HEK293 (cell line): ENCODE measurements at regions not wholly inside any gene's neighbourhood (a gene's known extent, or its start where the extent isn't known, plus 50 kb on each side); places are given as distances from the start of the nearest gene placed in this dataset.

Experiments used
- CTCF ChIA-PET: fragments of 350-600 bp; formaldehyde crosslinking; extraction: SDS; loops from one replicate; lab custom pipeline; 2021; ENCODE audit warnings: antibody characterized with exemption; lab: Yijun Ruan, JAX
- POLR2A ChIA-PET: fragments of 300-600 bp; formaldehyde crosslinking; extraction: SDS; loops from one replicate; lab custom pipeline; 2020; ENCODE audit warnings: antibody characterized with exemption, inconsistent platforms; lab: Yijun Ruan, JAX
- H3K27ac ChIP-seq: fragments of 200-500 bp; sonication (Bioruptor generic); 2 replicates; pipeline ENCODE4 v1.5.1; 2014; ENCODE audit warnings: low read depth, low read length, control low read depth, inconsistent platforms; ENCODE audit errors: extremely low read depth
- H3K36me3 ChIP-seq, 2 experiments: fragments of 200-500 bp in 1 of 2; sonication (Bioruptor generic) in 1 of 2; 1 replicate in 1 of 2; 2 replicates in 1 of 2; pipeline ENCODE4 v1.5.1; 2014 to 2017; ENCODE audit warnings: inconsistent platforms in 2 of 2, low read length in 2 of 2; ENCODE audit not compliant: control insufficient read depth in 2 of 2, insufficient read depth in 1 of 2
- H3K4me1 ChIP-seq: fragments of 200-500 bp; sonication (Bioruptor generic); 2 replicates; pipeline ENCODE4 v1.5.1; 2014; ENCODE audit warnings: mild to moderate bottlenecking, low read length, inconsistent platforms; ENCODE audit not compliant: control insufficient read depth, insufficient read depth
- H3K4me3 ChIP-seq: 2 replicates; pipeline ENCODE4 v1.5.1; 2011; ENCODE audit warnings: low read depth, mild to moderate bottlenecking, control low read depth, low read length, moderate library complexity
- H3K9me3 ChIP-seq: fragments of 200-500 bp; sonication (Bioruptor generic); 2 replicates; pipeline ENCODE4 v1.5.1; 2014; ENCODE audit warnings: low read depth, low read length, inconsistent platforms; ENCODE audit not compliant: control insufficient read depth, insufficient read depth
- IKZF3 ChIP-seq: fragments of 450-650 bp; IDR thresholded peaks from 2 replicates; pipeline ENCODE4 v1.5.0; 2018; ENCODE audit warnings: missing biosample characterization, mild to moderate bottlenecking, missing genetic modification characterization, moderate library complexity
- KLF8 ChIP-seq: fragments of 450-650 bp; formaldehyde crosslinking; IDR thresholded peaks from 2 replicates; pipeline ENCODE4 v1.5.1; 2016; ENCODE audit warnings: missing biosample characterization, missing genetic modification characterization
- MZF1 ChIP-seq: fragments of 450-650 bp; formaldehyde crosslinking; IDR thresholded peaks from 2 replicates; pipeline ENCODE4 v1.5.1; 2017; ENCODE audit warnings: missing biosample characterization, missing genetic modification characterization, borderline replicate concordance
- RBAK ChIP-seq: fragments of 450-650 bp; formaldehyde crosslinking; IDR thresholded peaks from 2 replicates; pipeline ENCODE4 v1.5.1; 2016; ENCODE audit warnings: missing biosample characterization, missing genetic modification characterization
- ZNF146 ChIP-seq: fragments of 450-650 bp; formaldehyde crosslinking; IDR thresholded peaks from 2 replicates; pipeline ENCODE4 v1.5.1; 2016; ENCODE audit warnings: missing biosample characterization, missing genetic modification characterization
- ZNF157 ChIP-seq: fragments of 450-650 bp; formaldehyde crosslinking; IDR thresholded peaks from 2 replicates; pipeline ENCODE4 v1.5.1; 2016; ENCODE audit warnings: missing biosample characterization, missing genetic modification characterization
- ZNF23 ChIP-seq: fragments of 450-650 bp; formaldehyde crosslinking; IDR thresholded peaks from 2 replicates; pipeline ENCODE4 v1.5.1; 2016; ENCODE audit warnings: missing biosample characterization, missing genetic modification characterization, borderline replicate concordance
- ZNF324 ChIP-seq: fragments of 450-650 bp; formaldehyde crosslinking; IDR thresholded peaks from 2 replicates; pipeline ENCODE4 v1.5.1; 2016; ENCODE audit warnings: missing biosample characterization, missing genetic modification characterization
- ZNF341 ChIP-seq: fragments of 450-650 bp; formaldehyde crosslinking; IDR thresholded peaks from 2 replicates; pipeline ENCODE4; 2016; ENCODE audit warnings: low read depth, missing biosample characterization, missing genetic modification characterization
- ZNF394 ChIP-seq: fragments of 450-650 bp; formaldehyde crosslinking; IDR thresholded peaks from 2 replicates; pipeline ENCODE4 v1.5.1; 2016; ENCODE audit warnings: missing biosample characterization, missing genetic modification characterization, mild to moderate bottlenecking, moderate library complexity, borderline replicate concordance
- ZNF433 ChIP-seq: fragments of 450-650 bp; formaldehyde crosslinking; IDR thresholded peaks from 2 replicates; pipeline ENCODE4 v1.5.1; 2016; ENCODE audit warnings: missing biosample characterization, missing genetic modification characterization, low read depth
- ZNF623 ChIP-seq: fragments of 450-650 bp; formaldehyde crosslinking; IDR thresholded peaks from 2 replicates; pipeline ENCODE4 v1.5.1; 2016; ENCODE audit warnings: missing biosample characterization, missing genetic modification characterization
- ZNF626 ChIP-seq: fragments of 450-650 bp; sonication (Bioruptor Pico); formaldehyde crosslinking; IDR thresholded peaks from 2 replicates; pipeline ENCODE4 v1.5.1; 2018; ENCODE audit warnings: missing biosample characterization, missing genetic modification characterization, inconsistent platforms
- ZNF658 ChIP-seq: fragments of 450-650 bp; formaldehyde crosslinking; IDR thresholded peaks from 2 replicates; pipeline ENCODE4; 2016; ENCODE audit warnings: missing biosample characterization, missing genetic modification characterization
- ZNF747 ChIP-seq: fragments of 450-650 bp; formaldehyde crosslinking; IDR thresholded peaks from 2 replicates; pipeline ENCODE4 v1.5.1; 2016; ENCODE audit warnings: missing biosample characterization, missing genetic modification characterization
- ZNF776 ChIP-seq: fragments of 450-650 bp; formaldehyde crosslinking; IDR thresholded peaks from 2 replicates; pipeline ENCODE4 v1.5.0; 2017; ENCODE audit warnings: missing biosample characterization, missing genetic modification characterization, borderline replicate concordance
- ZNF785 ChIP-seq: fragments of 450-650 bp; formaldehyde crosslinking; IDR thresholded peaks from 2 replicates; pipeline ENCODE4 v1.5.1; 2016; ENCODE audit warnings: missing biosample characterization, missing genetic modification characterization
- ZNF843 ChIP-seq: fragments of 450-650 bp; formaldehyde crosslinking; IDR thresholded peaks from 2 replicates; pipeline ENCODE4 v1.5.1; 2016; ENCODE audit warnings: missing biosample characterization, missing genetic modification characterization
- ZXDB ChIP-seq: fragments of 450-650 bp; formaldehyde crosslinking; IDR thresholded peaks from 2 replicates; pipeline ENCODE4 v1.5.1; 2016; ENCODE audit warnings: missing biosample characterization, missing genetic modification characterization
- TF ChIP-seq, protein P1 (sequence below): fragments of 450-650 bp; formaldehyde crosslinking; IDR thresholded peaks from 2 replicates; pipeline ENCODE4 v1.5.1; 2016; ENCODE audit warnings: missing biosample characterization, missing genetic modification characterization
- TF ChIP-seq, protein P2 (sequence below): fragments of 450-650 bp; formaldehyde crosslinking; IDR thresholded peaks from 2 replicates; pipeline ENCODE4 v1.5.1; 2016; ENCODE audit warnings: missing biosample characterization, missing genetic modification characterization
- TF ChIP-seq, protein P3 (sequence below): fragments of 450-650 bp; formaldehyde crosslinking; IDR thresholded peaks from 2 replicates; pipeline ENCODE4 v1.5.1; 2016; ENCODE audit warnings: missing biosample characterization, missing genetic modification characterization, low read depth
- TF ChIP-seq, protein P4 (sequence below): fragments of 450-650 bp; formaldehyde crosslinking; IDR thresholded peaks from 2 replicates; pipeline ENCODE4 v1.5.1; 2017; ENCODE audit warnings: missing biosample characterization, missing genetic modification characterization

DNA sequence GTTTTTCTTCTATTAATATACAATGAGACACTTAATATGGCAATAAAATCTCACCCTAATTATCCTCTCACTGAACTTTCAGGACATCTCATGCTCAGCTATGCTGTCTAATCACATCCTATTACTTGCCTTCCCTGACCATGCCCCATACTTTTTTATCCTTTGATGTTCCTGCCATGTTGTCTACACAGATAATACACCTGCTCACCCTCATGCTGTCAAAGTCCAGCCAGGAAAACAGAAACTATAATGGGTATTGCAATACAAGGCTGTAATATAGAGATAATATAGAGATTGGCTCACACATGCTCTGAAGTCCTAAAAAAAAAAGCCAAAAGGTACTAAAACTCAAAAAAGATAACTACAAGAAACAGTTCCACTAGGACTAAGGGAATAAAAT lies 305.4 kb downstream of the PRDM5 start:
- H3K4me3 ChIP-seq, result no peak overlapping the region
- TF ChIP-seq ZNF157 (no peak), ZNF658 (no peak), ZNF341 (no peak), ZNF23 (tag by site-specific recombination) (no peak), ZNF626 (no peak), IKZF3 (tag by site-specific recombination) (no peak), RBAK (tag by site-specific recombination) (no peak)
- TF ChIP-seq, protein P1, sequence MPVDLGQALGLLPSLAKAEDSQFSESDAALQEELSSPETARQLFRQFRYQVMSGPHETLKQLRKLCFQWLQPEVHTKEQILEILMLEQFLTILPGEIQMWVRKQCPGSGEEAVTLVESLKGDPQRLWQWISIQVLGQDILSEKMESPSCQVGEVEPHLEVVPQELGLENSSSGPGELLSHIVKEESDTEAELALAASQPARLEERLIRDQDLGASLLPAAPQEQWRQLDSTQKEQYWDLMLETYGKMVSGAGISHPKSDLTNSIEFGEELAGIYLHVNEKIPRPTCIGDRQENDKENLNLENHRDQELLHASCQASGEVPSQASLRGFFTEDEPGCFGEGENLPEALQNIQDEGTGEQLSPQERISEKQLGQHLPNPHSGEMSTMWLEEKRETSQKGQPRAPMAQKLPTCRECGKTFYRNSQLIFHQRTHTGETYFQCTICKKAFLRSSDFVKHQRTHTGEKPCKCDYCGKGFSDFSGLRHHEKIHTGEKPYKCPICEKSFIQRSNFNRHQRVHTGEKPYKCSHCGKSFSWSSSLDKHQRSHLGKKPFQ, result no peak
- ChIA-PET POLR2A (no interaction called here), CTCF (no interaction called here)
- no peaks in the 10 kb centered on the region for H3K4me1 ChIP-seq
- no peak overlapping the region for H3K27ac ChIP-seq
- no peaks in the 10 kb centered on the region for H3K9me3 ChIP-seq
- no peaks in the 10 kb centered on the region for H3K36me3 ChIP-seq

DNA sequence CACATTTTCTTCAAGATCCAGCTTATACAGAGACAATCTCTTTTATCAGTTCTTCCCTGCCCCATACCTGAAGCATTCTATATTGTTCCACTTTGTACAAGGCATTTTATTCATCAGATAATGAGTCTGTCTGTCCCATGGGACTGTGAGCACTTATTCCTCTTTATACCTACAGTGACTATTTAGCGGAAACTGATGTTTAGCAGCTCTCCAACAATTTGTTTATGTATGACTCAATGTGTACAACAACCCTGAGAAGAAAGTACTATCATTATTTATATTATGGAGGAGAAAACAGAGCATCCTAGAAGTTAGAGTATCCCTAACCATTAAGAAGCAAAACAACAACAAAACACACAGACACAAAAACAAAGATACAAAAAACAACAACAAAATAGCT lies 306.5 kb downstream of the PRDM5 start:
- POLR2A ChIA-PET, result no interaction called here
- Histone ChIP-seq H3K9me3 (no peaks in the 10 kb centered on the region), H3K36me3 (no peaks in the 10 kb centered on the region), H3K27ac (no peak overlapping the region), H3K4me1 (no peaks in the 10 kb centered on the region), H3K4me3 (no peak overlapping the region)
- CTCF ChIA-PET, result interaction anchor here (0.5 kb wide), 1 partner anchor 387 kb away, joined by 3 read pairs; no protein-coding TSS in a partner anchor
- TF ChIP-seq ZNF623 (tag by site-specific recombination), result no peak
- TF ChIP-seq ZXDB (tag by site-specific recombination), result no peak
- no peak for TF ChIP-seq MZF1 (tag by site-specific recombination)
- TF ChIP-seq ZNF433, result no peak
- TF ChIP-seq, protein P2, sequence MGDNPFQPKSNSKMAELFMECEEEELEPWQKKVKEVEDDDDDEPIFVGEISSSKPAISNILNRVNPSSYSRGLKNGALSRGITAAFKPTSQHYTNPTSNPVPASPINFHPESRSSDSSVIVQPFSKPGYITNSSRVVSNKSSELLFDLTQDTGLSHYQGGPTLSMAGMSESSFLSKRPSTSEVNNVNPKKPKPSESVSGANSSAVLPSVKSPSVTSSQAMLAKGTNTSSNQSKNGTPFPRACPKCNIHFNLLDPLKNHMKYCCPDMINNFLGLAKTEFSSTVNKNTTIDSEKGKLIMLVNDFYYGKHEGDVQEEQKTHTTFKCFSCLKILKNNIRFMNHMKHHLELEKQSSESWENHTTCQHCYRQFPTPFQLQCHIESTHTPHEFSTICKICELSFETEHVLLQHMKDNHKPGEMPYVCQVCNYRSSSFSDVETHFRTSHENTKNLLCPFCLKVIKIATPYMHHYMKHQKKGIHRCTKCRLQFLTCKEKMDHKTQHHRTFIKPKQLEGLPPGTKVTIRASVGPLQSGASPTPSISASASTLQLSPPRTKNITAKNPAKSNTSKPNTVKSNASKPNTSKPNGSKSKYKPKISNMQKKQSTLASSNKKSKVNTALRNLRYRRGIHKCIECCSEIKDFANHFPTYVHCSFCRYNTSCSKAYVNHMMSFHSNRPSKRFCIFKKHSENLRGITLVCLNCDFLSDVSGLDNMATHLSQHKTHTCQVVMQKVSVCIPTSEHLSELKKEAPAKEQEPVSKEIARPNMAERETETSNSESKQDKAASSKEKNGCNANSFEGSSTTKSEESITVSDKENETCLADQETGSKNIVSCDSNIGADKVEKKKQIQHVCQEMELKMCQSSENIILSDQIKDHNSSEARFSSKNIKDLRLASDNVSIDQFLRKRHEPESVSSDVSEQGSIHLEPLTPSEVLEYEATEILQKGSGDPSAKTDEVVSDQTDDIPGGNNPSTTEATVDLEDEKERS, result no peak
- TF ChIP-seq ZNF324 (tag by site-specific recombination), result no peak
- TF ChIP-seq ZNF394 (tag by site-specific recombination), result no peak
- TF ChIP-seq, protein P3, sequence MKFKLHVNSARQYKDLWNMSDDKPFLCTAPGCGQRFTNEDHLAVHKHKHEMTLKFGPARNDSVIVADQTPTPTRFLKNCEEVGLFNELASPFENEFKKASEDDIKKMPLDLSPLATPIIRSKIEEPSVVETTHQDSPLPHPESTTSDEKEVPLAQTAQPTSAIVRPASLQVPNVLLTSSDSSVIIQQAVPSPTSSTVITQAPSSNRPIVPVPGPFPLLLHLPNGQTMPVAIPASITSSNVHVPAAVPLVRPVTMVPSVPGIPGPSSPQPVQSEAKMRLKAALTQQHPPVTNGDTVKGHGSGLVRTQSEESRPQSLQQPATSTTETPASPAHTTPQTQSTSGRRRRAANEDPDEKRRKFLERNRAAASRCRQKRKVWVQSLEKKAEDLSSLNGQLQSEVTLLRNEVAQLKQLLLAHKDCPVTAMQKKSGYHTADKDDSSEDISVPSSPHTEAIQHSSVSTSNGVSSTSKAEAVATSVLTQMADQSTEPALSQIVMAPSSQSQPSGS (tag by site-specific recombination), result no peak
- TF ChIP-seq KLF8 (tag by site-specific recombination), result no peak
- TF ChIP-seq, protein P4, sequence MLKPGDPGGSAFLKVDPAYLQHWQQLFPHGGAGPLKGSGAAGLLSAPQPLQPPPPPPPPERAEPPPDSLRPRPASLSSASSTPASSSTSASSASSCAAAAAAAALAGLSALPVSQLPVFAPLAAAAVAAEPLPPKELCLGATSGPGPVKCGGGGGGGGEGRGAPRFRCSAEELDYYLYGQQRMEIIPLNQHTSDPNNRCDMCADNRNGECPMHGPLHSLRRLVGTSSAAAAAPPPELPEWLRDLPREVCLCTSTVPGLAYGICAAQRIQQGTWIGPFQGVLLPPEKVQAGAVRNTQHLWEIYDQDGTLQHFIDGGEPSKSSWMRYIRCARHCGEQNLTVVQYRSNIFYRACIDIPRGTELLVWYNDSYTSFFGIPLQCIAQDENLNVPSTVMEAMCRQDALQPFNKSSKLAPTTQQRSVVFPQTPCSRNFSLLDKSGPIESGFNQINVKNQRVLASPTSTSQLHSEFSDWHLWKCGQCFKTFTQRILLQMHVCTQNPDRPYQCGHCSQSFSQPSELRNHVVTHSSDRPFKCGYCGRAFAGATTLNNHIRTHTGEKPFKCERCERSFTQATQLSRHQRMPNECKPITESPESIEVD, result no peak
- TF ChIP-seq ZNF776 (tag by site-specific recombination), result no peak
- no peak for TF ChIP-seq ZNF843 (tag by site-specific recombination)
- TF ChIP-seq ZNF785, result no peak
- TF ChIP-seq ZNF146 (tag by site-specific recombination), result no peak
- TF ChIP-seq ZNF747, result no peak
